ENCODE measurements at regions not wholly inside any gene's neighbourhood (a gene's known extent, or its start where the extent isn't known, plus 50 kb on each side); places are given as distances from the start of the nearest gene placed in this dataset.

GRCh38 chr1:118827207-118827606 is 160.9 kb downstream of the TBX15 start:
- no peak for TF ChIP-seq POLR2AphosphoS5 (IDR thresholded peaks at IDR 0.05; ENCODE audit: low read depth, low read length)
- TF ChIP-seq POLR2A (IDR thresholded peaks at IDR 0.05; ENCODE audit: low read depth, low read length) = no peak
- TF ChIP-seq TAF1 (IDR thresholded peaks at IDR 0.05; ENCODE audit: low read depth, low read length) = no peak
- no peak for TF ChIP-seq PAX5 (IDR thresholded peaks at IDR 0.05; ENCODE audit: insufficient read depth, low read length, severe bottlenecking)

Measured in GM12891 (cell line).